ENCODE measurements at regions not wholly inside any gene's neighbourhood (a gene's known extent, or its start where the extent isn't known, plus 50 kb on each side); places are given as distances from the start of the nearest gene placed in this dataset.

- H3K4me3 ChIP-seq (ENCODE audit: low read depth, low read length), result no peak overlapping the region
- DNase-seq (ENCODE audit: low read depth), result peak; percentile 78
- TF ChIP-seq MYC (IDR thresholded peaks at IDR 0.05; ENCODE audit: low read depth, low read length) (no peak; the same call in 1 of the 2 replicates), MAX (IDR thresholded peaks at IDR 0.05; ENCODE audit: low read depth, low read length) (0 out of 2 replicates have a peak, but pooled peaks have one; percentile 6)
Observed at GRCh38 chr10:42970451-42971250, 106.2 kb upstream of the RET start.

GRCh38 chr10:42971251-42971599 lies 105.6 kb upstream of the RET start:
- DNase-seq (ENCODE audit: low read depth), result peak; percentile 45
- TF ChIP-seq MYC (IDR thresholded peaks at IDR 0.05; ENCODE audit: low read depth, low read length) (no peak), CTCF (IDR thresholded peaks at IDR 0.05; ENCODE audit: low read depth, low read length) (no peak), POLR2A (IDR thresholded peaks at IDR 0.05; ENCODE audit: extremely low read depth, insufficient read length) (no peak), MAX (IDR thresholded peaks at IDR 0.05; ENCODE audit: low read depth, low read length) (no peak)
- H3K4me3 ChIP-seq (ENCODE audit: low read depth, low read length), result no peak overlapping the region

GRCh38 chr10:42972946-42973345 lies 103.9 kb upstream of the RET start:
- DNase-seq (ENCODE audit: low read depth), result peak; percentile 95
- TF ChIP-seq POLR2A (IDR thresholded peaks at IDR 0.05; ENCODE audit: extremely low read depth, insufficient read length) (peak; percentile 47), CTCF (IDR thresholded peaks at IDR 0.05; ENCODE audit: low read depth, low read length) (no peak), MAX (IDR thresholded peaks at IDR 0.05; ENCODE audit: low read depth, low read length) (peak; percentile 65), MYC (IDR thresholded peaks at IDR 0.05; ENCODE audit: low read depth, low read length) (peak; percentile 70)
- no peak overlapping the region for H3K4me3 ChIP-seq (ENCODE audit: low read depth, low read length)

GRCh38 chr10:42973411-42973810 lies 103.5 kb upstream of the RET start:
- peak; percentile 43 for TF ChIP-seq MAX (IDR thresholded peaks at IDR 0.05; ENCODE audit: low read depth, low read length)
- TF ChIP-seq MYC (IDR thresholded peaks at IDR 0.05; ENCODE audit: low read depth, low read length), result peak; percentile 31; the same call in 1 of the 2 replicates
- peak; percentile 11 for TF ChIP-seq POLR2A (IDR thresholded peaks at IDR 0.05; ENCODE audit: extremely low read depth, insufficient read length)
- no peak for TF ChIP-seq CTCF (IDR thresholded peaks at IDR 0.05; ENCODE audit: low read depth, low read length)
- DNase-seq (ENCODE audit: low read depth), result no peak
- no peak overlapping the region for H3K4me3 ChIP-seq (ENCODE audit: low read depth, low read length)

GRCh38 chr10:42973870-42974692 lies 102.8 kb upstream of the RET start:
- DNase-seq (ENCODE audit: low read depth), result peak; percentile 69
- TF ChIP-seq MYC (IDR thresholded peaks at IDR 0.05; ENCODE audit: low read depth, low read length) (no peak), MAX (IDR thresholded peaks at IDR 0.05; ENCODE audit: low read depth, low read length) (no peak), POLR2A (IDR thresholded peaks at IDR 0.05; ENCODE audit: extremely low read depth, insufficient read length) (peak; percentile 1), CTCF (IDR thresholded peaks at IDR 0.05; ENCODE audit: low read depth, low read length) (no peak)

GRCh38 chr10:42974693-42975002 lies 102.2 kb upstream of the RET start:
- H3K4me3 ChIP-seq (ENCODE audit: low read depth, low read length), result peak overlapping the region; percentile 4
- TF ChIP-seq POLR2A (IDR thresholded peaks at IDR 0.05; ENCODE audit: extremely low read depth, insufficient read length) (no peak), MAX (IDR thresholded peaks at IDR 0.05; ENCODE audit: low read depth, low read length) (no peak), CTCF (IDR thresholded peaks at IDR 0.05; ENCODE audit: low read depth, low read length) (no peak), MYC (IDR thresholded peaks at IDR 0.05; ENCODE audit: low read depth, low read length) (no peak)
- no peak for DNase-seq (ENCODE audit: low read depth)

More at GRCh38 chr10:42973870-42974692, 102.8 kb upstream of the RET start:
- H3K4me3 ChIP-seq (ENCODE audit: low read depth, low read length), result no peak overlapping the region
